BLaER1 treated with 17β-estradiol and CSF1 and Interleukin-3, amounts not matched to agents 10 nM and 100 nM (cell line): ENCODE measurements at regions not wholly inside any gene's neighbourhood (a gene's known extent, or its start where the extent isn't known, plus 50 kb on each side); places are given as distances from the start of the nearest gene placed in this dataset.

Source experiments
- H3K27ac ChIP-seq, 11 experiments: shearing (Covaris generic); formaldehyde crosslinking; 2 replicates each; pipeline ENCODE4 v1.8.1; 2022
- H3K27me3 ChIP-seq, 11 experiments: shearing (Covaris generic); formaldehyde crosslinking; 2 replicates each; pipeline ENCODE4 v1.8.1; 2022
- H3K36me3 ChIP-seq, 11 experiments: shearing (Covaris generic); formaldehyde crosslinking; 2 replicates each; pipeline ENCODE4 v1.8.1; 2022
- H3K4me1 ChIP-seq, 10 experiments: shearing (Covaris generic); formaldehyde crosslinking; 2 replicates each; pipeline ENCODE4 v1.8.1; 2022
- H3K4me2 ChIP-seq, 11 experiments: shearing (Covaris generic); formaldehyde crosslinking; 2 replicates each; pipeline ENCODE4 v1.8.1; 2022
- H3K4me3 ChIP-seq, 10 experiments: shearing (Covaris generic); formaldehyde crosslinking; 2 replicates each; pipeline ENCODE4 v1.8.1; 2022
- H3K9ac ChIP-seq, 11 experiments: shearing (Covaris generic); formaldehyde crosslinking; 2 replicates each; pipeline ENCODE4 v1.8.1; 2022
- H3K9me3 ChIP-seq, 11 experiments: shearing (Covaris generic); formaldehyde crosslinking; replicated peaks in 1 of 11; 2 replicates each; pipeline ENCODE4 v1.8.1; 2022
- H4K20me1 ChIP-seq, 11 experiments: shearing (Covaris generic); formaldehyde crosslinking; 2 replicates each; pipeline ENCODE4 v1.8.1; 2022
- Cebpa-rat ChIP-seq, 11 experiments: shearing (Covaris generic); IDR thresholded peaks; 2 replicates each; pipeline ENCODE4 v1.8.1; 2022

GRCh38 chr3:27571345-27571744, 87.2 kb upstream of the SLC4A7 start:
- no peaks in the 10 kb centered on the region for H4K20me1 ChIP-seq
- H3K4me2 ChIP-seq, result peak overlapping the region in 2 of 11 experiments; percentile 50 to 71; a peak in 4 of 22 replicates
- no peak for TF ChIP-seq Cebpa-rat (IDR thresholded peaks at IDR 0.05)
- H3K9me3 ChIP-seq, result no peaks in the 10 kb centered on the region
- H3K4me3 ChIP-seq, result no peak overlapping the region
- no peaks in the 10 kb centered on the region for H3K36me3 ChIP-seq
- H3K27me3 ChIP-seq, result no peaks in the 10 kb centered on the region
- H3K9ac ChIP-seq, result no peak overlapping the region
- no peak overlapping the region for H3K27ac ChIP-seq
- peaks cover 0 to 68% (median 0%) of the 10 kb centered on the region in 10 experiments; a peak in 6 of 20 replicates for H3K4me1 ChIP-seq

- Histone ChIP-seq H3K9me3 (no peaks in the 10 kb centered on the region), H3K27ac (no peak overlapping the region; a peak in 1 of 22 replicates), H3K27me3 (no peaks in the 10 kb centered on the region), H3K36me3 (no peaks in the 10 kb centered on the region), H4K20me1 (no peaks in the 10 kb centered on the region), H3K9ac (no peak overlapping the region), H3K4me2 (peak overlapping the region in 3 of 11 experiments; percentile 15 to 77 (median 71); a peak in 4 of 22 replicates), H3K4me1 (peaks cover 0 to 69% (median under 1%) of the 10 kb centered on the region in 10 experiments; a peak in 10 of 20 replicates), H3K4me3 (no peak overlapping the region)
- no peak for TF ChIP-seq Cebpa-rat (IDR thresholded peaks at IDR 0.05)
These were observed 86.4 kb upstream of the SLC4A7 start for GRCh38 chr3:27570421-27571106.

- H3K36me3 ChIP-seq, result no peaks in the 10 kb centered on the region
- H3K9me3 ChIP-seq, result no peaks in the 10 kb centered on the region
- no peak for TF ChIP-seq Cebpa-rat (IDR thresholded peaks at IDR 0.05)
- H3K4me3 ChIP-seq, result no peak overlapping the region
- H4K20me1 ChIP-seq, result no peaks in the 10 kb centered on the region
- H3K27me3 ChIP-seq, result no peaks in the 10 kb centered on the region
- H3K4me2 ChIP-seq, result peak overlapping the region in 3 of 11 experiments; percentile 60 to 77 (median 71); a peak in 6 of 22 replicates
- peaks cover 0 to 75% (median 3%) of the 10 kb centered on the region in 10 experiments; a peak in 10 of 20 replicates for H3K4me1 ChIP-seq
- H3K27ac ChIP-seq, result peak overlapping the region in 3 of 11 experiments; percentile 11 to 26 (median 20); a peak in 3 of 22 replicates
- H3K9ac ChIP-seq, result peak overlapping the region in 2 of 11 experiments; percentile 37 to 38; a peak in 3 of 22 replicates
These were observed 84.2 kb upstream of the SLC4A7 start for GRCh38 chr3:27568393-27568792.

GRCh38 chr3:27567251-27567650, 83.1 kb upstream of the SLC4A7 start:
- TF ChIP-seq Cebpa-rat (IDR thresholded peaks at IDR 0.05), result no peak
- H4K20me1 ChIP-seq, result no peaks in the 10 kb centered on the region
- H3K9ac ChIP-seq, result no peak overlapping the region
- H3K27ac ChIP-seq, result no peak overlapping the region
- H3K9me3 ChIP-seq, result no peaks in the 10 kb centered on the region
- no peak overlapping the region for H3K4me3 ChIP-seq
- H3K36me3 ChIP-seq, result no peaks in the 10 kb centered on the region
- peaks cover 0 to 75% (median 3%) of the 10 kb centered on the region in 10 experiments; a peak in 10 of 20 replicates for H3K4me1 ChIP-seq
- no peaks in the 10 kb centered on the region for H3K27me3 ChIP-seq
- no peak overlapping the region for H3K4me2 ChIP-seq

GRCh38 chr3:27565201-27565852, 81.1 kb upstream of the SLC4A7 start:
- no peak overlapping the region for H3K4me3 ChIP-seq
- peak overlapping the region in 5 of 11 experiments; percentile 33 to 74 (median 54); a peak in 7 of 22 replicates for H3K4me2 ChIP-seq
- H3K36me3 ChIP-seq, result no peaks in the 10 kb centered on the region
- peaks cover 0 to 68% (median 3%) of the 10 kb centered on the region in 10 experiments; a peak in 10 of 20 replicates for H3K4me1 ChIP-seq
- no peak overlapping the region for H3K9ac ChIP-seq
- no peaks in the 10 kb centered on the region for H3K27me3 ChIP-seq
- no peaks in the 10 kb centered on the region for H4K20me1 ChIP-seq
- TF ChIP-seq Cebpa-rat (IDR thresholded peaks at IDR 0.05), result no peak
- no peaks in the 10 kb centered on the region for H3K9me3 ChIP-seq
- H3K27ac ChIP-seq, result peak overlapping the region in 3 of 11 experiments; percentile 23 to 34 (median 29); a peak in 4 of 22 replicates

- Histone ChIP-seq H3K36me3 (no peaks in the 10 kb centered on the region), H3K27me3 (no peaks in the 10 kb centered on the region), H4K20me1 (no peaks in the 10 kb centered on the region), H3K4me3 (no peak overlapping the region), H3K4me2 (no peak overlapping the region), H3K4me1 (peaks cover 0 to 58% (median 3%) of the 10 kb centered on the region in 10 experiments; a peak in 10 of 20 replicates), H3K27ac (peak overlapping the region in 6 of 11 experiments; percentile 22 to 70 (median 42); a peak in 8 of 22 replicates), H3K9ac (no peak overlapping the region), H3K9me3 (no peaks in the 10 kb centered on the region)
- no peak for TF ChIP-seq Cebpa-rat (IDR thresholded peaks at IDR 0.05)
These were observed 77.4 kb upstream of the SLC4A7 start for GRCh38 chr3:27561576-27561975.

- peaks cover 0 to 51% (median 3%) of the 10 kb centered on the region in 10 experiments; a peak in 10 of 20 replicates for H3K4me1 ChIP-seq
- TF ChIP-seq Cebpa-rat (IDR thresholded peaks at IDR 0.05), result peak in 7 of 11 experiments; percentile 24 to 73 (median 45); a peak in 8 of 22 replicates
- no peaks in the 10 kb centered on the region for H3K36me3 ChIP-seq
- no peak overlapping the region for H3K4me3 ChIP-seq
- H3K27ac ChIP-seq, result peak overlapping the region in 8 of 11 experiments; percentile 26 to 70 (median 46); a peak in 15 of 22 replicates
- H3K4me2 ChIP-seq, result peak overlapping the region in 3 of 11 experiments; percentile 9 to 50 (median 15); a peak in 4 of 22 replicates
- H4K20me1 ChIP-seq, result no peaks in the 10 kb centered on the region
- no peak overlapping the region for H3K9ac ChIP-seq
- no peaks in the 10 kb centered on the region for H3K27me3 ChIP-seq
- H3K9me3 ChIP-seq, result no peaks in the 10 kb centered on the region
These were observed 76.4 kb upstream of the SLC4A7 start for GRCh38 chr3:27560484-27561056.

GRCh38 chr3:27559835-27560234, 75.7 kb upstream of the SLC4A7 start:
- H3K36me3 ChIP-seq, result no peaks in the 10 kb centered on the region
- peak overlapping the region in 7 of 11 experiments; percentile 26 to 70 (median 46); a peak in 14 of 22 replicates for H3K27ac ChIP-seq
- H3K9me3 ChIP-seq, result no peaks in the 10 kb centered on the region
- H4K20me1 ChIP-seq, result no peaks in the 10 kb centered on the region
- H3K4me1 ChIP-seq, result peaks cover 0 to 51% (median 2%) of the 10 kb centered on the region in 10 experiments; a peak in 8 of 20 replicates
- TF ChIP-seq Cebpa-rat (IDR thresholded peaks at IDR 0.05), result no peak
- peak overlapping the region in 4 of 11 experiments; percentile 9 to 50 (median 23); a peak in 7 of 22 replicates for H3K4me2 ChIP-seq
- H3K4me3 ChIP-seq, result no peak overlapping the region
- no peaks in the 10 kb centered on the region for H3K27me3 ChIP-seq
- no peak overlapping the region for H3K9ac ChIP-seq
